Prostate gland (tissue), 2 donors: ENCODE measurements at regions not wholly inside any gene's neighbourhood (a gene's known extent, or its start where the extent isn't known, plus 50 kb on each side); places are given as distances from the start of the nearest gene placed in this dataset.

Experiments
- DNase-seq: peaks from one replicate; pipeline ENCODE4 v3.0.0-alpha.2; 2019; ENCODE audit warnings: low spot score
- H3K27ac ChIP-seq, 2 donors: fragments of 200-600 bp; sonication (generic); 2 replicates each; pipeline ENCODE4 v1.5.1; 2017 to 2019
- H3K27me3 ChIP-seq: fragments of 200-600 bp; sonication (generic); replicated peaks from 2 replicates; pipeline ENCODE4 v1.5.1; 2019; ENCODE audit not compliant: insufficient read depth
- H3K36me3 ChIP-seq, 2 donors: fragments of 200-600 bp; sonication (generic); 1 replicate in 1 of 2; 2 replicates in 1 of 2; pipeline versions ENCODE4 v1.5.1 to v1.8.1; 2017 to 2019
- H3K4me1 ChIP-seq: fragments of 200-600 bp; sonication (generic); replicated peaks from 2 replicates; pipeline ENCODE4 v1.5.1; 2019
- H3K4me3 ChIP-seq, 2 donors: fragments of 200-600 bp; sonication (generic); 2 replicates each; pipeline ENCODE4 v1.5.1; 2017 to 2019
- H3K9me3 ChIP-seq: fragments of 200-600 bp; sonication (generic); 2 replicates; pipeline ENCODE4 v1.5.1; 2017
- CTCF ChIP-seq, 4 experiments: fragments of 200-600 bp in 2 of 4; fragments of 450-650 bp in 2 of 4; sonication (generic) in 2 of 4; IDR thresholded peaks; 1 replicate in 3 of 4; 2 replicates in 1 of 4; pipeline ENCODE4 v1.5.1; 2016 to 2019; ENCODE audit warnings: antibody characterized with exemption in 4 of 4, mild to moderate bottlenecking in 2 of 4, moderate library complexity in 2 of 4
- POLR2A ChIP-seq: fragments of 450-650 bp; IDR thresholded peaks from one replicate; pipeline ENCODE4 v1.6.1; 2016; ENCODE audit warnings: antibody characterized with exemption, mild to moderate bottlenecking
- POLR2AphosphoS5 ChIP-seq: sonication (generic); formaldehyde crosslinking; IDR thresholded peaks from one replicate; pipeline ENCODE4 v1.6.1; 2017; ENCODE audit warnings: antibody characterized with exemption
- WGBS: methylation state at CpG from one replicate; pipeline ENCODE4 v1.1.5; 2018; 5-methylcytosine and 5-hydroxymethylcytosine counted together
- intact Hi-C: fragments of 100-400 bp; cut with DNase I; formaldehyde crosslinking; loops from one replicate; pipeline ENCODE4 v1.14.2; 2022

GRCh38 chr9:91119679-91120078 is 242.0 kb downstream of the AUH start:
- intact Hi-C loops, result loop anchor here (5.0 kb wide), 2 partner anchors 73 to 303 kb away; partner anchors contain the start of gene NFIL3
- TF ChIP-seq POLR2AphosphoS5, result no peak
- no peak for TF ChIP-seq CTCF (IDR thresholded peaks at IDR 0.05)
- TF ChIP-seq POLR2A, result no peak
- 41% methylated on average over 3 of the region's 3 CpGs for WGBS

DNA sequence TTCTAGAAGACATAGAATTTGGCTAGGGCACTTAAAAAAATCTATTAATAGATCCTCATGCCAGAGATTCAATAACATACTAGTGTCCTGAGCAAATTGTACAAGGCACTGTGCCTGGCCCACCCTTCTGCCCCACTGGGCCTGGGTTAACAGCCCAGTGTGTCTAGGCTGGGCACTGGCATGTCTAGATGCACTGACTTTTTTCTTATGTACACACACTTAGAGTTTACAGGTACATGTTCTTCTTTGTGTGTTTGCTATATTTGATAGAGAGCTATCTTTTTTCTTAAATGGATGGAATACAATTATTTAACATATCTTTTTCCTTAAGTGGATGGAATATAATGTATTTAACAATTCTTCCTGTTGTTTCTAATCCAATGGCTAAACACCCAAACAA is 241.5 kb downstream of the AUH start:
- H3K27me3 ChIP-seq, result no peaks in the 10 kb centered on the region
- DNase-seq, result peak; percentile 20
- H3K36me3 ChIP-seq, result no peaks in the 10 kb centered on the region
- H3K9me3 ChIP-seq, result no peaks in the 10 kb centered on the region
- intact Hi-C loops, result no loop called here
- no peaks in the 10 kb centered on the region for H3K4me1 ChIP-seq
- H3K27ac ChIP-seq, result no peak overlapping the region
- no peak for TF ChIP-seq POLR2A
- TF ChIP-seq POLR2AphosphoS5, result peak; percentile 54
- TF ChIP-seq CTCF (IDR thresholded peaks at IDR 0.05), result no peak
- no peak overlapping the region for H3K4me3 ChIP-seq

More at GRCh38 chr9:91119679-91120078, 242.0 kb downstream of the AUH start:
- H3K9me3 ChIP-seq, result no peaks in the 10 kb centered on the region
- H3K4me3 ChIP-seq, result no peak overlapping the region
- no peaks in the 10 kb centered on the region for H3K36me3 ChIP-seq
- no peaks in the 10 kb centered on the region for H3K27me3 ChIP-seq
- DNase-seq, result no peak
- no peak overlapping the region for H3K27ac ChIP-seq
- H3K4me1 ChIP-seq, result no peaks in the 10 kb centered on the region

DNA sequence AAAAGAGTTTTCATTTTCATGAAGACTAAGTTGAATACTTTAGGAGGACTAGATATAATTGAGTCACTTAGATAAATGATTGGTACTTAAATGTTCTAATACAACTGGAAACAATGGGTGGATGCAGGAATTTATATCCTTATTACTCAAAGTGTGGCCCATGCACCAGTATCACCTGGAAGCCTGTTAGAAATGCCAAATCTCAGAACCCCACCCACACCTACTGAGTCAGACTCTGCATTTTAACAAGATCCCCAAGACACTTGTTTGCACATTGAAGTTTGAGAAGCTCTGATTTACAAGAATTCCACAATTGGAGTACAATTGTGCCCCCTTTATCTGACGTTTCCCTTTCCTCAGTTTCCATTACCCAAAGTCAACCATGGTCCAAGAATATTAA is 239.0 kb downstream of the AUH start:
- TF ChIP-seq POLR2AphosphoS5 (no peak), POLR2A (no peak), CTCF (IDR thresholded peaks at IDR 0.05) (no peak)
- intact Hi-C loops, result no loop called here
- H3K36me3 ChIP-seq, result no peaks in the 10 kb centered on the region
- DNase-seq, result no peak
- H3K4me3 ChIP-seq, result no peak overlapping the region
- 36% methylated on average over 1 of the region's 1 CpG for WGBS
- no peak overlapping the region for H3K27ac ChIP-seq
- no peaks in the 10 kb centered on the region for H3K9me3 ChIP-seq
- no peaks in the 10 kb centered on the region for H3K27me3 ChIP-seq
- no peaks in the 10 kb centered on the region for H3K4me1 ChIP-seq

GRCh38 chr9:91126761-91127445 is 234.8 kb downstream of the AUH start:
- intact Hi-C loops, result no loop called here
- Histone ChIP-seq H3K27me3 (no peaks in the 10 kb centered on the region), H3K4me1 (peaks cover 5% of the 10 kb centered on the region), H3K36me3 (no peaks in the 10 kb centered on the region), H3K4me3 (no peak overlapping the region), H3K27ac (no peak overlapping the region), H3K9me3 (no peaks in the 10 kb centered on the region)
- no peak for TF ChIP-seq POLR2A
- no peak for DNase-seq
- WGBS, result 98% methylated on average over 10 of the region's 10 CpGs

DNA sequence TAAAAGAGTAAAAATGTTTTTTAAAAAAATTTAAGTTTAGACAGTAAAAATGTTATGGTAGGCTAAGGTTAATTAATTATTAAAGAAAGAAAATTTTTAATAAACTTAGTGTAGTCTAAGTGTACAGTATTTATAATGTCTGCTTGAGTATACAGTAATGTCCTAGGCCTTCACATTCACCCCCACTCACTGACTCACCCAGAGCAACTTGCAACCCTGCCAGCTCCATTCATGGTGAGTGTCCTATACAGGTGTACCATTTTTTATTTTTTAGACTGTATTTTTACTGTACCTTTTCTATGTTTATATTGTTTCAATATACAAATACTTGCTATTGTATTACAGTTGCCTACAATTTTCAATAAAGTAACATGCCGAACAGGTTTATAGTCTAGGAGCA is 234.1 kb downstream of the AUH start:
- H3K27ac ChIP-seq, result no peak overlapping the region
- no peaks in the 10 kb centered on the region for H3K9me3 ChIP-seq
- peaks cover 5% of the 10 kb centered on the region for H3K4me1 ChIP-seq
- TF ChIP-seq CTCF (IDR thresholded peaks at IDR 0.05) (no peak), POLR2A (no peak), POLR2AphosphoS5 (no peak)
- H3K27me3 ChIP-seq, result no peaks in the 10 kb centered on the region
- 79% methylated on average over 1 of the region's 1 CpG for WGBS
- intact Hi-C loops, result no loop called here
- H3K4me3 ChIP-seq, result no peak overlapping the region
- DNase-seq, result no peak
- no peaks in the 10 kb centered on the region for H3K36me3 ChIP-seq
